GM23338 (cell line): ENCODE measurements at regions not wholly inside any gene's neighbourhood (a gene's known extent, or its start where the extent isn't known, plus 50 kb on each side); places are given as distances from the start of the nearest gene placed in this dataset.

ENCODE experiments used
- ATAC-seq: fragments of 200-7000 bp; cut with Tn5 transposase; 3 replicates; pipeline ENCODE4 v1.9.1; 2020
- DNase-seq: peaks from one replicate; pipeline ENCODE4 v3.0.0-alpha.2; 2015; ENCODE audit warnings: low spot score
- H2AFZ ChIP-seq: fragments of 200-600 bp; sonication (generic); 2 replicates; pipeline ENCODE4 v1.8.0; 2016; ENCODE audit warnings: antibody characterized with exemption, mild to moderate bottlenecking, moderate library complexity
- H3F3A ChIP-seq: fragments of 200-600 bp; sonication (generic); replicated peaks from 2 replicates; pipeline ENCODE4 v1.8.0; 2017; ENCODE audit warnings: antibody characterized with exemption, mixed run types, low read depth
- H3K27ac ChIP-seq: fragments of 200-600 bp; sonication (generic); 2 replicates; pipeline ENCODE4 v1.6.1; 2016; ENCODE audit warnings: low read depth
- H3K27me3 ChIP-seq: fragments of 200-600 bp; sonication (generic); 2 replicates; pipeline ENCODE4 v1.8.0; 2016; ENCODE audit warnings: mild to moderate bottlenecking, mixed run types, moderate library complexity; ENCODE audit not compliant: insufficient read depth
- H3K36me3 ChIP-seq: fragments of 200-600 bp; sonication (generic); 2 replicates; pipeline ENCODE4 v1.8.0; 2016; ENCODE audit warnings: mild to moderate bottlenecking; ENCODE audit not compliant: insufficient read depth
- H3K4me1 ChIP-seq: fragments of 200-600 bp; sonication (generic); 2 replicates; pipeline ENCODE4 v1.8.0; 2016; ENCODE audit warnings: mild to moderate bottlenecking, moderate library complexity; ENCODE audit not compliant: insufficient read depth
- H3K4me2 ChIP-seq: fragments of 200-600 bp; sonication (generic); 2 replicates; pipeline ENCODE4 v1.7.1; 2017; ENCODE audit warnings: mixed run types
- H3K4me3 ChIP-seq: fragments of 200-600 bp; sonication (generic); 2 replicates; pipeline ENCODE4 v1.6.1; 2016; ENCODE audit warnings: mixed run types
- H3K79me2 ChIP-seq: fragments of 200-600 bp; sonication (generic); replicated peaks from 2 replicates; pipeline ENCODE4 v1.8.0; 2017; ENCODE audit warnings: mild to moderate bottlenecking; ENCODE audit not compliant: insufficient read depth
- H3K9me2 ChIP-seq: fragments of 200-600 bp; sonication (generic); 2 replicates; pipeline ENCODE4 v1.8.0; 2017; ENCODE audit not compliant: insufficient read depth
- H4K20me1 ChIP-seq: fragments of 200-600 bp; sonication (generic); replicated peaks from 2 replicates; pipeline ENCODE4 v1.8.0; 2017; ENCODE audit warnings: mild to moderate bottlenecking; ENCODE audit not compliant: insufficient read depth
- H3K27ac Mint-ChIP-seq: 2 replicates; pipeline ENCODE4 v1.8.0; 2020; ENCODE audit warnings: inconsistent platforms, mild to moderate bottlenecking, moderate library complexity, mixed read lengths
- H3K27me3 Mint-ChIP-seq: 3 replicates; pipeline ENCODE4 v1.8.0; 2022; ENCODE audit warnings: low read depth, mild to moderate bottlenecking, moderate library complexity, mixed read lengths, inconsistent platforms; ENCODE audit not compliant: insufficient read depth, poor library complexity
- H3K36me3 Mint-ChIP-seq: 3 replicates; pipeline ENCODE4 v1.8.0; 2021; ENCODE audit warnings: low read depth, mild to moderate bottlenecking, inconsistent platforms, moderate library complexity, mixed read lengths
- H3K4me1 Mint-ChIP-seq: 3 replicates; pipeline ENCODE4 v1.8.0; 2020; ENCODE audit warnings: mild to moderate bottlenecking, inconsistent platforms, mixed read lengths
- H3K4me3 Mint-ChIP-seq: 3 replicates; pipeline ENCODE4 v1.8.0; 2021; ENCODE audit warnings: moderate library complexity, mild to moderate bottlenecking, inconsistent platforms, mixed read lengths
- H3K9me3 Mint-ChIP-seq: 3 replicates; pipeline ENCODE4 v1.8.0; 2020; ENCODE audit warnings: moderate library complexity, mild to moderate bottlenecking, inconsistent platforms, mixed read lengths
- CREB1 ChIP-seq: fragments of 250-450 bp; sonication (Bioruptor Pico); IDR thresholded peaks from 2 replicates; pipeline ENCODE4 v1.5.0; 2020; ENCODE audit warnings: low read depth, mild to moderate bottlenecking, moderate library complexity
- EZH2 ChIP-seq: fragments of 200-600 bp; sonication (generic); IDR thresholded peaks from one replicate; pipeline ENCODE4 v1.8.0; 2017; ENCODE audit warnings: antibody characterized with exemption, mild to moderate bottlenecking, low read depth; ENCODE audit not compliant: unreplicated experiment
- EZH2phosphoT487 ChIP-seq: fragments of 200-600 bp; sonication (generic); IDR thresholded peaks from one replicate; pipeline ENCODE4 v1.8.1; 2018; ENCODE audit warnings: antibody characterized with exemption; ENCODE audit not compliant: unreplicated experiment
- JUNB ChIP-seq: IDR thresholded peaks from one replicate; pipeline ENCODE4 v1.6.1; 2016; ENCODE audit warnings: antibody characterized with exemption; ENCODE audit not compliant: unreplicated experiment
- NANOG ChIP-seq: IDR thresholded peaks from 2 replicates; pipeline ENCODE4 v1.6.1; 2016; ENCODE audit warnings: antibody characterized with exemption, borderline replicate concordance
- POLR2AphosphoS5 ChIP-seq: IDR thresholded peaks from 2 replicates; pipeline ENCODE4 v1.6.1; 2016; ENCODE audit warnings: antibody characterized with exemption, low read depth
- STAT1 ChIP-seq: IDR thresholded peaks from one replicate; pipeline ENCODE4 v1.6.1; 2016; ENCODE audit warnings: antibody characterized with exemption; ENCODE audit not compliant: unreplicated experiment
- ZNF114 ChIP-seq: fragments of 250-450 bp; sonication (Bioruptor Pico); IDR thresholded peaks from 2 replicates; pipeline ENCODE4 v1.5.0; 2020; ENCODE audit warnings: mild to moderate bottlenecking, moderate library complexity
- ZNF331 ChIP-seq: fragments of 250-450 bp; sonication (Bioruptor Pico); IDR thresholded peaks from 2 replicates; pipeline ENCODE4 v1.5.0; 2020; ENCODE audit warnings: low read depth, mild to moderate bottlenecking, moderate library complexity
- TF ChIP-seq, protein P1 (sequence below): fragments of 250-450 bp; sonication (Bioruptor Pico); IDR thresholded peaks from 2 replicates; pipeline ENCODE4 v1.5.0; 2020; ENCODE audit warnings: mild to moderate bottlenecking, moderate library complexity
- TF ChIP-seq, protein P2 (sequence below): IDR thresholded peaks from 2 replicates; pipeline ENCODE4 v1.6.1; 2016; ENCODE audit warnings: antibody characterized with exemption
- TF ChIP-seq, protein P3 (sequence below): IDR thresholded peaks from one replicate; pipeline ENCODE4 v1.6.1; 2018; ENCODE audit warnings: antibody characterized with exemption; ENCODE audit not compliant: unreplicated experiment
- TF ChIP-seq, protein P4 (sequence below), 2 experiments: fragments of 200-600 bp in 1 of 2; sonication (generic) in 1 of 2; conservative IDR thresholded peaks; 2 replicates each; pipeline versions ENCODE4 v1.5.1 to v1.6.1; 2016 to 2017; ENCODE audit warnings: antibody characterized with exemption in 2 of 2, low read depth in 2 of 2, mild to moderate bottlenecking in 2 of 2, moderate library complexity in 1 of 2

DNA sequence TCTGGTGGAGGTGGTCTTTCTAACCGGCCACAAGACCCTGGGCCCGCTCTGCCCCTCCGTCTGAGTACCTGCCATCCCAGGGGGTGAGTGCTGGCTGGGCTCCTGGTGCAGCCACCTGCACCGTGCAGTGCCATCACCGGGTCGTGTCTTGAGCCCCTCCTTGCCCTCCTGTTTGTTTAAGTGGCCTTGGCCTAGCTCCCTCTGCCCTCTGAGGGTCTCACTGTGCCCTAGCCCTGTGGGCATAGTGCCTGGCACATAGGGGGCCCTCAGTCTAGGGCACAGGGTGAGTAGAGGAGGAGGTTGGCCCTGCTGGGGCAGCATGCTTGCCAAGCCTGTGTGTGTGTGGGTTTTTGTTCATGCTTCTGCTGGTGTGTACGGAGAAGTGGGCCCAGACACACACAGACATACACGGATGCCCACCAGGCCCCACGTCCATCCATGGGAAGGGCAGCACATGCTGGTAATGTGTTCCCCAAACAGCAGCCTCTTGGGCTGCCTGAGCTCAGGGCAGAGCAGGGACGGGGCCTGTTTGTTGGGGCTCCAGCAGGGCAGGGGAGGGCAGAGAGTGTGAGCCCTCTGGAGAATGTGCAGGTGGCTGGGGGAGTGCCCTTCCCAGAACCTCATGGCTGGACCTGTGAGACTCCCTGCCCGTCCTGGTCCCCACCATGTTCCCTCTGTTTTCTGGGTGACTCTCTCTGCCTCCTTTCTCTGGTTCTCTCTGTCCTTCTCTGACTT lies 94.6 kb downstream of the GLI2 start:
- Mint-ChIP-seq H3K27me3 (peaks cover 7% of the 10 kb centered on the region), H3K27ac (no peak overlapping the region), H3K4me1 (peaks cover 48% of the 10 kb centered on the region), H3K9me3 (no peaks in the 10 kb centered on the region), H3K36me3 (no peaks in the 10 kb centered on the region; the same call in 2 of the 3 replicates), H3K4me3 (no peak overlapping the region)
- no peak overlapping the region for H3K27ac ChIP-seq
- H3K4me2 ChIP-seq: no peak overlapping the region
- peaks cover 37% of the 10 kb centered on the region for H3K4me1 ChIP-seq
- H3K4me3 ChIP-seq: no peak overlapping the region
- no peaks in the 10 kb centered on the region for H3K9me2 ChIP-seq
- no peaks in the 10 kb centered on the region for H3K27me3 ChIP-seq
- H3K36me3 ChIP-seq: no peaks in the 10 kb centered on the region
- no peak for TF ChIP-seq ZNF331 (CRISPR knock-in tag)
- no peak for TF ChIP-seq POLR2AphosphoS5
- TF ChIP-seq CREB1 (CRISPR knock-in tag): no peak
- TF ChIP-seq, protein P1, sequence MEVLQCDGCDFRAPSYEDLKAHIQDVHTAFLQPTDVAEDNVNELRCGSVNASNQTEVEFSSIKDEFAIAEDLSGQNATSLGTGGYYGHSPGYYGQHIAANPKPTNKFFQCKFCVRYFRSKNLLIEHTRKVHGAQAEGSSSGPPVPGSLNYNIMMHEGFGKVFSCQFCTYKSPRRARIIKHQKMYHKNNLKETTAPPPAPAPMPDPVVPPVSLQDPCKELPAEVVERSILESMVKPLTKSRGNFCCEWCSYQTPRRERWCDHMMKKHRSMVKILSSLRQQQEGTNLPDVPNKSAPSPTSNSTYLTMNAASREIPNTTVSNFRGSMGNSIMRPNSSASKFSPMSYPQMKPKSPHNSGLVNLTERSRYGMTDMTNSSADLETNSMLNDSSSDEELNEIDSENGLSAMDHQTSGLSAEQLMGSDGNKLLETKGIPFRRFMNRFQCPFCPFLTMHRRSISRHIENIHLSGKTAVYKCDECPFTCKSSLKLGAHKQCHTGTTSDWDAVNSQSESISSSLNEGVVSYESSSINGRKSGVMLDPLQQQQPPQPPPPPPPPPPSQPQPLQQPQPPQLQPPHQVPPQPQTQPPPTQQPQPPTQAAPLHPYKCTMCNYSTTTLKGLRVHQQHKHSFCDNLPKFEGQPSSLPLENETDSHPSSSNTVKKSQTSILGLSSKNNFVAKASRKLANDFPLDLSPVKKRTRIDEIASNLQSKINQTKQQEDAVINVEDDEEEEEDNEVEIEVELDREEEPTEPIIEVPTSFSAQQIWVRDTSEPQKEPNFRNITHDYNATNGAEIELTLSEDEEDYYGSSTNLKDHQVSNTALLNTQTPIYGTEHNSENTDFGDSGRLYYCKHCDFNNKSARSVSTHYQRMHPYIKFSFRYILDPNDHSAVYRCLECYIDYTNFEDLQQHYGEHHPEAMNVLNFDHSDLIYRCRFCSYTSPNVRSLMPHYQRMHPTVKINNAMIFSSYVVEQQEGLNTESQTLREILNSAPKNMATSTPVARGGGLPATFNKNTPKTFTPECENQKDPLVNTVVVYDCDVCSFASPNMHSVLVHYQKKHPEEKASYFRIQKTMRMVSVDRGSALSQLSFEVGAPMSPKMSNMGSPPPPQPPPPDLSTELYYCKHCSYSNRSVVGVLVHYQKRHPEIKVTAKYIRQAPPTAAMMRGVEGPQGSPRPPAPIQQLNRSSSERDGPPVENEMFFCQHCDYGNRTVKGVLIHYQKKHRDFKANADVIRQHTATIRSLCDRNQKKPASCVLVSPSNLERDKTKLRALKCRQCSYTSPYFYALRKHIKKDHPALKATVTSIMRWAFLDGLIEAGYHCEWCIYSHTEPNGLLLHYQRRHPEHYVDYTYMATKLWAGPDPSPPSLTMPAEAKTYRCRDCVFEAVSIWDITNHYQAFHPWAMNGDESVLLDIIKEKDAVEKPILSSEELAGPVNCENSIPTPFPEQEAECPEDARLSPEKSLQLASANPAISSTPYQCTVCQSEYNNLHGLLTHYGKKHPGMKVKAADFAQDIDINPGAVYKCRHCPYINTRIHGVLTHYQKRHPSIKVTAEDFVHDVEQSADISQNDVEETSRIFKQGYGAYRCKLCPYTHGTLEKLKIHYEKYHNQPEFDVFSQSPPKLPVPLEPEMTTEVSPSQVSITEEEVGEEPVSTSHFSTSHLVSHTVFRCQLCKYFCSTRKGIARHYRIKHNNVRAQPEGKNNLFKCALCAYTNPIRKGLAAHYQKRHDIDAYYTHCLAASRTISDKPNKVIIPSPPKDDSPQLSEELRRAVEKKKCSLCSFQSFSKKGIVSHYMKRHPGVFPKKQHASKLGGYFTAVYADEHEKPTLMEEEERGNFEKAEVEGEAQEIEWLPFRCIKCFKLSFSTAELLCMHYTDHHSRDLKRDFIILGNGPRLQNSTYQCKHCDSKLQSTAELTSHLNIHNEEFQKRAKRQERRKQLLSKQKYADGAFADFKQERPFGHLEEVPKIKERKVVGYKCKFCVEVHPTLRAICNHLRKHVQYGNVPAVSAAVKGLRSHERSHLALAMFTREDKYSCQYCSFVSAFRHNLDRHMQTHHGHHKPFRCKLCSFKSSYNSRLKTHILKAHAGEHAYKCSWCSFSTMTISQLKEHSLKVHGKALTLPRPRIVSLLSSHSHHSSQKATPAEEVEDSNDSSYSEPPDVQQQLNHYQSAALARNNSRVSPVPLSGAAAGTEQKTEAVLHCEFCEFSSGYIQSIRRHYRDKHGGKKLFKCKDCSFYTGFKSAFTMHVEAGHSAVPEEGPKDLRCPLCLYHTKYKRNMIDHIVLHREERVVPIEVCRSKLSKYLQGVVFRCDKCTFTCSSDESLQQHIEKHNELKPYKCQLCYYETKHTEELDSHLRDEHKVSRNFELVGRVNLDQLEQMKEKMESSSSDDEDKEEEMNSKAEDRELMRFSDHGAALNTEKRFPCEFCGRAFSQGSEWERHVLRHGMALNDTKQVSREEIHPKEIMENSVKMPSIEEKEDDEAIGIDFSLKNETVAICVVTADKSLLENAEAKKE (CRISPR knock-in tag): no peak
- TF ChIP-seq EZH2phosphoT487: no peak
- TF ChIP-seq STAT1: no peak
- no peak for TF ChIP-seq JUNB
- TF ChIP-seq, protein P2, sequence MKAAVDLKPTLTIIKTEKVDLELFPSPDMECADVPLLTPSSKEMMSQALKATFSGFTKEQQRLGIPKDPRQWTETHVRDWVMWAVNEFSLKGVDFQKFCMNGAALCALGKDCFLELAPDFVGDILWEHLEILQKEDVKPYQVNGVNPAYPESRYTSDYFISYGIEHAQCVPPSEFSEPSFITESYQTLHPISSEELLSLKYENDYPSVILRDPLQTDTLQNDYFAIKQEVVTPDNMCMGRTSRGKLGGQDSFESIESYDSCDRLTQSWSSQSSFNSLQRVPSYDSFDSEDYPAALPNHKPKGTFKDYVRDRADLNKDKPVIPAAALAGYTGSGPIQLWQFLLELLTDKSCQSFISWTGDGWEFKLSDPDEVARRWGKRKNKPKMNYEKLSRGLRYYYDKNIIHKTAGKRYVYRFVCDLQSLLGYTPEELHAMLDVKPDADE: no peak
- no peak for TF ChIP-seq NANOG
- TF ChIP-seq, protein P3, sequence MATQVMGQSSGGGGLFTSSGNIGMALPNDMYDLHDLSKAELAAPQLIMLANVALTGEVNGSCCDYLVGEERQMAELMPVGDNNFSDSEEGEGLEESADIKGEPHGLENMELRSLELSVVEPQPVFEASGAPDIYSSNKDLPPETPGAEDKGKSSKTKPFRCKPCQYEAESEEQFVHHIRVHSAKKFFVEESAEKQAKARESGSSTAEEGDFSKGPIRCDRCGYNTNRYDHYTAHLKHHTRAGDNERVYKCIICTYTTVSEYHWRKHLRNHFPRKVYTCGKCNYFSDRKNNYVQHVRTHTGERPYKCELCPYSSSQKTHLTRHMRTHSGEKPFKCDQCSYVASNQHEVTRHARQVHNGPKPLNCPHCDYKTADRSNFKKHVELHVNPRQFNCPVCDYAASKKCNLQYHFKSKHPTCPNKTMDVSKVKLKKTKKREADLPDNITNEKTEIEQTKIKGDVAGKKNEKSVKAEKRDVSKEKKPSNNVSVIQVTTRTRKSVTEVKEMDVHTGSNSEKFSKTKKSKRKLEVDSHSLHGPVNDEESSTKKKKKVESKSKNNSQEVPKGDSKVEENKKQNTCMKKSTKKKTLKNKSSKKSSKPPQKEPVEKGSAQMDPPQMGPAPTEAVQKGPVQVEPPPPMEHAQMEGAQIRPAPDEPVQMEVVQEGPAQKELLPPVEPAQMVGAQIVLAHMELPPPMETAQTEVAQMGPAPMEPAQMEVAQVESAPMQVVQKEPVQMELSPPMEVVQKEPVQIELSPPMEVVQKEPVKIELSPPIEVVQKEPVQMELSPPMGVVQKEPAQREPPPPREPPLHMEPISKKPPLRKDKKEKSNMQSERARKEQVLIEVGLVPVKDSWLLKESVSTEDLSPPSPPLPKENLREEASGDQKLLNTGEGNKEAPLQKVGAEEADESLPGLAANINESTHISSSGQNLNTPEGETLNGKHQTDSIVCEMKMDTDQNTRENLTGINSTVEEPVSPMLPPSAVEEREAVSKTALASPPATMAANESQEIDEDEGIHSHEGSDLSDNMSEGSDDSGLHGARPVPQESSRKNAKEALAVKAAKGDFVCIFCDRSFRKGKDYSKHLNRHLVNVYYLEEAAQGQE: no peak
- no peak for TF ChIP-seq EZH2
- TF ChIP-seq, protein P4, sequence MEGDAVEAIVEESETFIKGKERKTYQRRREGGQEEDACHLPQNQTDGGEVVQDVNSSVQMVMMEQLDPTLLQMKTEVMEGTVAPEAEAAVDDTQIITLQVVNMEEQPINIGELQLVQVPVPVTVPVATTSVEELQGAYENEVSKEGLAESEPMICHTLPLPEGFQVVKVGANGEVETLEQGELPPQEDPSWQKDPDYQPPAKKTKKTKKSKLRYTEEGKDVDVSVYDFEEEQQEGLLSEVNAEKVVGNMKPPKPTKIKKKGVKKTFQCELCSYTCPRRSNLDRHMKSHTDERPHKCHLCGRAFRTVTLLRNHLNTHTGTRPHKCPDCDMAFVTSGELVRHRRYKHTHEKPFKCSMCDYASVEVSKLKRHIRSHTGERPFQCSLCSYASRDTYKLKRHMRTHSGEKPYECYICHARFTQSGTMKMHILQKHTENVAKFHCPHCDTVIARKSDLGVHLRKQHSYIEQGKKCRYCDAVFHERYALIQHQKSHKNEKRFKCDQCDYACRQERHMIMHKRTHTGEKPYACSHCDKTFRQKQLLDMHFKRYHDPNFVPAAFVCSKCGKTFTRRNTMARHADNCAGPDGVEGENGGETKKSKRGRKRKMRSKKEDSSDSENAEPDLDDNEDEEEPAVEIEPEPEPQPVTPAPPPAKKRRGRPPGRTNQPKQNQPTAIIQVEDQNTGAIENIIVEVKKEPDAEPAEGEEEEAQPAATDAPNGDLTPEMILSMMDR (conservative IDR thresholded peaks at IDR 0.05; ENCODE audit: low read depth in 2 of 2): no peak
- TF ChIP-seq ZNF114 (CRISPR knock-in tag): no peak
- H2AFZ ChIP-seq: no peak overlapping the region
- H4K20me1 ChIP-seq: peaks cover 29% of the 10 kb centered on the region
- H3F3A ChIP-seq: 0 out of 2 replicates have a peak, but pooled peaks cover 4% of the 10 kb centered on the region
- DNase-seq (no peak), ATAC-seq (no peak)
- H3K79me2 ChIP-seq: peaks cover 84% of the 10 kb centered on the region
